ENCODE measurements at regions not wholly inside any gene's neighbourhood (a gene's known extent, or its start where the extent isn't known, plus 50 kb on each side); places are given as distances from the start of the nearest gene placed in this dataset.

DNA sequence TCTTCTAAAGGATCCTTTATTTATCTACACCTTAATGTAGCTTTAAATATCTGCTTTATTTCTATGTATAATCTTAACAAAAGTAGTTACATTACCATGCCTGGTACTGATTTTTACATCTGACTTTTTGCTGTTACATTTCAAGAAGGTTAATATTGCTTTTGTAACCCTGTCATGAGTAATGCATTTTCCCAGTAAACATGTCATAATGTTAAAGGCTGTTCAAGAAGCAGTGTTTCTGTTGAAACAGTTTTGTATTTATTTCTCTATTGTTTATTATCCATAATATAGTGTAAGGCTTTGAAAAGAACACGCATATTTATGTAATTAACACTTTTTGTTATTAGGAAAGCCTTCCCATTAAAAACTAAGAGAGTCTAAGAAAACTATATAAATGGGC lies 98.5 kb upstream of the SOX2 start:
- Histone ChIP-seq H3K79me2 (ENCODE audit: control insufficient read depth in 1 of 2, insufficient read depth in 2 of 2, low read length in 2 of 2) (no peaks in the 10 kb centered on the region), H2BK20ac (ENCODE audit: low read length) (no peak overlapping the region), H2AK5ac (ENCODE audit: low read depth, low read length) (no peak overlapping the region), H2BK120ac (replicated peaks; ENCODE audit: low read depth, low read length) (no peak overlapping the region), H3K4me2 (ENCODE audit: insufficient read depth in 1 of 2, low read depth in 2 of 2, low read length in 2 of 2) (no peak overlapping the region), H2AFZ (ENCODE audit: low read length) (no peak overlapping the region), H3K9ac (replicated peaks in 1 of 4; ENCODE audit: extremely low read depth in 1 of 4, low read depth in 3 of 4, low read length in 3 of 4) (no peak overlapping the region), H2BK12ac (ENCODE audit: low read depth, low read length) (no peak overlapping the region), H3K14ac (ENCODE audit: insufficient read length) (no peak overlapping the region), H3K79me1 (ENCODE audit: low read depth, low read length) (no peaks in the 10 kb centered on the region), H4K5ac (ENCODE audit: insufficient read length, low read depth, low read length) (no peak overlapping the region), H4K8ac (ENCODE audit: extremely low read depth, insufficient read depth, low read length) (no peak overlapping the region), H3K23me2 (ENCODE audit: low read depth, low read length) (no peaks in the 10 kb centered on the region; the same call in 1 of the 2 replicates), H3K18ac (ENCODE audit: extremely low read depth, low read length) (no peak overlapping the region), H3K23ac (ENCODE audit: insufficient read length) (no peak overlapping the region), H2BK15ac (ENCODE audit: low read length) (no peak overlapping the region), H3K27me3 (replicated peaks in 1 of 4; ENCODE audit: control insufficient read depth in 3 of 4, extremely low read depth in 1 of 4, insufficient read depth in 3 of 4, low read length in 3 of 4) (no peaks in the 10 kb centered on the region), H3K4ac (replicated peaks; ENCODE audit: insufficient read length, low read depth, low read length) (no peak overlapping the region), H3K27ac (ENCODE audit: low read depth, low read length) (no peak overlapping the region), H2BK5ac (ENCODE audit: low read depth, low read length) (no peak overlapping the region), H3K56ac (replicated peaks; ENCODE audit: insufficient read length, low read depth, low read length) (no peak overlapping the region), H3K4me1 (replicated peaks in 1 of 4; ENCODE audit: control insufficient read depth in 3 of 4, insufficient read depth in 4 of 4, low read length in 3 of 4) (peaks cover 0 to 7% (median 5%) of the 10 kb centered on the region in 4 experiments; a peak in 4 of 7 replicates), H3K4me3 (ENCODE audit: extremely low read depth in 1 of 4, insufficient read depth in 2 of 4, low read depth in 3 of 4, low read length in 4 of 4) (no peak overlapping the region), H4K91ac (replicated peaks; ENCODE audit: insufficient read length, low read length) (no peak overlapping the region), H4K20me1 (replicated peaks in 1 of 2; ENCODE audit: control insufficient read depth in 1 of 2, insufficient read depth in 2 of 2, low read length in 2 of 2) (no peaks in the 10 kb centered on the region), H3K9me3 (ENCODE audit: insufficient read depth in 2 of 2, low read depth in 1 of 2, low read length in 1 of 2) (no peaks in the 10 kb centered on the region), H3K36me3 (ENCODE audit: control insufficient read depth in 2 of 4, insufficient read depth in 4 of 4, low read length in 3 of 4) (no peaks in the 10 kb centered on the region)
- no peak for FAIRE-seq
- ChIA-PET POLR2A (ENCODE audit: partially characterized antibody) (no interaction called here), CTCF (ENCODE audit: partially characterized antibody) (no interaction called here)
- TF ChIP-seq YY1 (IDR thresholded peaks at IDR 0.05; ENCODE audit: low read depth, low read length) = no peak
- TF ChIP-seq HDAC6 (IDR thresholded peaks at IDR 0.05; ENCODE audit: low read depth, low read length) = no peak
- TF ChIP-seq SP2 (IDR thresholded peaks at IDR 0.05; ENCODE audit: low read length) = no peak
- no peak for TF ChIP-seq CREB1 (IDR thresholded peaks at IDR 0.05)
- no peak for DNase-seq (ENCODE audit: low read depth in 1 of 2, low spot score in 2 of 2)
- 100% methylated on average over 1 of the region's 1 CpG; no CpG with 5 or more reads in 1 of the 2 experiments for whole genome bisulfite sequencing, 2 experiments (ENCODE audit: extremely low coverage in 1 of 2, insufficient coverage in 1 of 2, insufficient read length in 1 of 2, insufficient replicate concordance in 2 of 2, low coverage in 1 of 2, low lambda C conversion rate in 2 of 2, missing lambda C conversion rate in 1 of 2)
